NB4 (cell line): ENCODE measurements at regions not wholly inside any gene's neighbourhood (a gene's known extent, or its start where the extent isn't known, plus 50 kb on each side); places are given as distances from the start of the nearest gene placed in this dataset.

Experiments used
- MYC ChIP-seq: IDR thresholded peaks from 2 replicates; pipeline ENCODE4 v1.6.1; 2011; ENCODE audit warnings: low read depth, low read length
- POLR2A ChIP-seq: IDR thresholded peaks from 2 replicates; pipeline ENCODE4 v1.6.1; 2011; ENCODE audit warnings: mild to moderate bottlenecking; ENCODE audit not compliant: insufficient read length; ENCODE audit errors: extremely low read depth
- TF ChIP-seq, protein P1 (sequence below): IDR thresholded peaks from one replicate; pipeline ENCODE4 v1.5.1; 2012; ENCODE audit warnings: low read depth, low read length

DNA sequence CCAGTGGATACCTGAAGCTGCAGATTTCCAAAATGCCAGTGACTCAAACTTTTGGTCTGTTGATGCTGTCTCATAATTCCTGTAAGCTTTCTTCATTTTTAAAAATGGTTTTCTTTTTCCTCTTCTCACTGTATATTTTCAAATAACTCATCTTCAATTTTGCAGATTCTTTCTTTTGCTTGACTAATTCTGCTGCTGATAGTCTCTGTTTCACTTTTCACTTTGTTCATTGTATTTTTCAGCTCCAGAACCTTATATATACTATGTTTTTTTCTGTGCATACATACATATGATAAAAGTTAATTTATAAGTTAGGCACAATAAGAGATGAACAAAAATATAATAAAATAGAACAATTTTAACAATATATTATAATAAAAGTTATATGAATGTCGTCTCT, 237.7 kb upstream of the GPRIN3 start:
- TF ChIP-seq, protein P1, sequence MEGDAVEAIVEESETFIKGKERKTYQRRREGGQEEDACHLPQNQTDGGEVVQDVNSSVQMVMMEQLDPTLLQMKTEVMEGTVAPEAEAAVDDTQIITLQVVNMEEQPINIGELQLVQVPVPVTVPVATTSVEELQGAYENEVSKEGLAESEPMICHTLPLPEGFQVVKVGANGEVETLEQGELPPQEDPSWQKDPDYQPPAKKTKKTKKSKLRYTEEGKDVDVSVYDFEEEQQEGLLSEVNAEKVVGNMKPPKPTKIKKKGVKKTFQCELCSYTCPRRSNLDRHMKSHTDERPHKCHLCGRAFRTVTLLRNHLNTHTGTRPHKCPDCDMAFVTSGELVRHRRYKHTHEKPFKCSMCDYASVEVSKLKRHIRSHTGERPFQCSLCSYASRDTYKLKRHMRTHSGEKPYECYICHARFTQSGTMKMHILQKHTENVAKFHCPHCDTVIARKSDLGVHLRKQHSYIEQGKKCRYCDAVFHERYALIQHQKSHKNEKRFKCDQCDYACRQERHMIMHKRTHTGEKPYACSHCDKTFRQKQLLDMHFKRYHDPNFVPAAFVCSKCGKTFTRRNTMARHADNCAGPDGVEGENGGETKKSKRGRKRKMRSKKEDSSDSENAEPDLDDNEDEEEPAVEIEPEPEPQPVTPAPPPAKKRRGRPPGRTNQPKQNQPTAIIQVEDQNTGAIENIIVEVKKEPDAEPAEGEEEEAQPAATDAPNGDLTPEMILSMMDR, result no peak
- TF ChIP-seq POLR2A, result no peak
- TF ChIP-seq MYC, result no peak
